Fibroblast of villous mesenchyme (primary cell): ENCODE measurements at regions not wholly inside any gene's neighbourhood (a gene's known extent, or its start where the extent isn't known, plus 50 kb on each side); places are given as distances from the start of the nearest gene placed in this dataset.

ENCODE experiments used
- DNase-seq: peaks from one replicate; pipeline ENCODE4 v3.0.0-alpha.2; 2010; ENCODE audit warnings: low read depth
- H3K4me3 ChIP-seq: 2 replicates; pipeline ENCODE4 v1.5.1; 2011; ENCODE audit warnings: low read depth, mild to moderate bottlenecking, low read length
- TF ChIP-seq, protein P1 (sequence below): IDR thresholded peaks from 2 replicates; pipeline ENCODE4 v1.5.1; 2012; ENCODE audit warnings: low read depth, mild to moderate bottlenecking, low read length; ENCODE audit not compliant: insufficient read depth

DNA sequence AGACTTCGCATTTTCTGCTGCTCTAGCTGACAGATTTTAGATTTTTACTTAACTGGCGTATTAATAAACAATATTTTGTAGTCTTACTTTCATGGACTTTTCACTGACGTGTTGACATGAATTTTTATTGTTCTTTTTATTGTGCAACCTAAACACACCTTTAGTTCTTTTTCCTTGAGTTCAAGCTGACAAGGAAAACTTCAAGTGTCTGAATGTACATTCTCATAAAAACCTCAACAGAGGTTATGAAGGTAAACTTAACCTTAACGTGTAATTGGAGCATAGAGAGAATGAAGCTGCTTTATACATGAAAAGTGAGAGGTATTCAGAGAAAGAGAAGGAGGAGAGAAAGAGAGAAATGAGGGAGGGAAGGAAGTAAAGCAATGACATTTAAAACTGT is 364.3 kb upstream of the CT83 start:
- H3K4me3 ChIP-seq = no peak overlapping the region
- no peak for DNase-seq
- TF ChIP-seq, protein P1, sequence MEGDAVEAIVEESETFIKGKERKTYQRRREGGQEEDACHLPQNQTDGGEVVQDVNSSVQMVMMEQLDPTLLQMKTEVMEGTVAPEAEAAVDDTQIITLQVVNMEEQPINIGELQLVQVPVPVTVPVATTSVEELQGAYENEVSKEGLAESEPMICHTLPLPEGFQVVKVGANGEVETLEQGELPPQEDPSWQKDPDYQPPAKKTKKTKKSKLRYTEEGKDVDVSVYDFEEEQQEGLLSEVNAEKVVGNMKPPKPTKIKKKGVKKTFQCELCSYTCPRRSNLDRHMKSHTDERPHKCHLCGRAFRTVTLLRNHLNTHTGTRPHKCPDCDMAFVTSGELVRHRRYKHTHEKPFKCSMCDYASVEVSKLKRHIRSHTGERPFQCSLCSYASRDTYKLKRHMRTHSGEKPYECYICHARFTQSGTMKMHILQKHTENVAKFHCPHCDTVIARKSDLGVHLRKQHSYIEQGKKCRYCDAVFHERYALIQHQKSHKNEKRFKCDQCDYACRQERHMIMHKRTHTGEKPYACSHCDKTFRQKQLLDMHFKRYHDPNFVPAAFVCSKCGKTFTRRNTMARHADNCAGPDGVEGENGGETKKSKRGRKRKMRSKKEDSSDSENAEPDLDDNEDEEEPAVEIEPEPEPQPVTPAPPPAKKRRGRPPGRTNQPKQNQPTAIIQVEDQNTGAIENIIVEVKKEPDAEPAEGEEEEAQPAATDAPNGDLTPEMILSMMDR = no peak

DNA sequence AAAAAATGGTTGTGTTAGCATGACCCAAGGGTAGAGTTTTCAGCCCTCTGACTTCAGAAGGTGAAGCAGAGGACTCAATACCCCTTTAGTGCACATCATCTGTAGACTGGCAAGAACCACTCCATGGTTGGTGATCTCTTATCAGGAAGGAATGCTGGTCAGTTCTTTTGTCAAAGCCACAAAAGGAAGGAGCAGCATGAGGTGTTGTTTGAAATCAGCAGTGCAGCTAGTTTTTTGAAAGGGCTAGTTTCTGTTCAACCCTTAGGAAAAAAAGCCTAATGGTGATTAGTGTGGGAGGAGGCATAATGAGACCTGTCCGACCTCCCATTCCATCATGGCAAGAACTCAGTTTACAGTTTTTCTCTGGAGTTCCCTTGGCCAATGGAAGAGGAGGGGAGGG is 362.0 kb upstream of the CT83 start:
- H3K4me3 ChIP-seq = no peak overlapping the region
- no peak for DNase-seq
- TF ChIP-seq, protein P1 = no peak

DNA sequence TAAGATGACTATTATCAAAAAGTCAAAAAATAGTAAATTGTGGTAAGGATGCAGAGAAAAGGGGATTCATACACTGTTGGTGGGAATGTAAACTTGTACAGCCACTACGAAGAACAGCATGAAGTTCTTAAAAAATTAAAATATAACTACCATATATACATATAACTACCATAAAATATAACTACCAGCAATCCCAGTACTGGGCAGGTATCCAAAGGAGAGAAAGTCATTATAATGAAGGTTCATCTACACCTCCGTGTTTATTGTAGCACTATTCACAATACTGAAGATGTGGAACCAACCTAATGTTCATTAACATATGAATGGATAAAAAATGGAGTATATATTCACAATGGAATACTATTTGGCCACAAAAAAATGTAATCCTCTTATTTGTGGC is 360.9 kb upstream of the CT83 start:
- no peak overlapping the region for H3K4me3 ChIP-seq
- TF ChIP-seq, protein P1 = no peak
- no peak for DNase-seq

DNA sequence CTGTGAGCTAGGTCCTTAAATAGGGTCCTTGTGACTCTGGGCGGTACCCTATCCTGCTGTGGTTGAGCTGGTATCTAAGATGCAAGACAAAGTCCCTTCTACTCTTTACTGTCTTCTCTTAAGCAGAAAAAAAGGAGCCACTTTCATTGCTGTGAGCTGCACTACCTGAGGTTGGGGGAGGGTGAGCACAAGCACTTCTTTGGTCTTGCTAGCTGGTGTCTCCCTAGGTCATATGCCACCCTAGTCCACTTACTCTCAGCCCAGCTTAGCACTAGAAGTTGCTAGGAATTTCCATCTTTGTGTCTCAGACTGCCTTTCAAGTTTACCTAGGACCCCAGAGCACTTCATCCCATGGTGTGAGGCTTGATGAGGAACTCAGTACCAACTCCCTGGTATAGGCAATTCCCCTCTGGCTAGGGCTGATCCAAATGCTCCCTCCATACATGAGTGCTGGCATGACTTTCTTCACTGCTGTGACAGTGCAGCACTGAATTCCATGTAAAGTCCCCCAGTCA is 343.6 kb upstream of the CT83 start:
- TF ChIP-seq, protein P1 = no peak
- no peak for DNase-seq
- no peak overlapping the region for H3K4me3 ChIP-seq

DNA sequence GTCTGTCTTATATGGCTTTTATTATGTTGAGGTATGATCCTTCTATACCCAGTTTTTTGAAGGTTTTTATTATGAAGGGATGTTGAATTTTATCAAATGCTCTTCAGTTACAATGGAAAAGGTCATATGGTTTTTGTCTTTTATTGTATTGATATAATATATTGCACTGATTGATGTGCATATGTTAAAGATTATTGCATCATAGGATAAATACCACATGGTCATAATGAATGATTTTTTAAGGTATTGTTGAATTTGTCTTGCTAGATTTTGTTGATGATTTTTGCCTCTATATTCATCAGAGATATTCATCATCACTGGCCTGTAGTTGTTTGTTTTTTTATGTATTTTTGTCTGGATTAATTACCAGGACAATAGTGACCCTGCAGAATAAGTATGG is 339.2 kb upstream of the CT83 start:
- TF ChIP-seq, protein P1 = no peak
- H3K4me3 ChIP-seq = no peak overlapping the region
- no peak for DNase-seq

DNA sequence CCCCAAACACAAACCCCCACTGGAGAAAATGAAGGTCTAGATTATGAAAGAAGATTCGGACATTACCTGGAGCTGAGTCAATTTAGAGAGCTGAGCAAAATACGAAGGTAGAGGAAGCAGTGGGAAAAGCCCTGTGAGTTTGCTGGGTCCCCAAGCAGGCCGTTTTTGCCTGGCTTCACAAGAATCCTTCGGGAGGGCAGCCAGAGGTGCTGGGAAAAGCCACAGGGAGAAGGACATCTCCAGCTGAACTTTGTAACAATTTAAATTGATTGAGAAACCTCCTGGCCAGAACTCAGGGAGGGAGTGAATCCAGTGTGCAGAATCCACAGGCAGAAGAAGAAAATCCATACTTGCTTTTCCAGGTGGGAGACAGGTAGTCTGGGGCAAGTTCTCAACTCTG is 319.1 kb upstream of the CT83 start:
- TF ChIP-seq, protein P1 = no peak
- DNase-seq = no peak
- no peak overlapping the region for H3K4me3 ChIP-seq

DNA sequence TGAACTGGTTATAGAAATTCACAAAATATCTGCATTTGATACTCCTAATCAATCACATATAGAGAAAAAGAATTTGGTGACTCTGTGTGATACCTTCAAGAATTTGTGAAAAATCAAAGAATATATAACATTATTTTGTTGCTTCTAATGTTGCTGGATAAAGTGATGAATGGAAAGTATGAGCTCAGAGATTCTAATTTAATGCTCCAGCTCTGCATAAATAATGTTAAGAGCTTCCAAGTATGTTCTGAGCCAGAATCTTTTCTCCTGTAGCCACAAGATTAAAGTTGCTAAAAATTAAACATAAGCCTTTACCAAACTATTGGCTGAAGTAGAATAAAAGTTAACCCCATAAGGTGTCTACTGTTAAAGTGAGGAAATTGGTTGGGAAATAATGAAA is 294.7 kb upstream of the CT83 start:
- TF ChIP-seq, protein P1 = no peak
- DNase-seq = no peak
- no peak overlapping the region for H3K4me3 ChIP-seq
